NCI-H1694 treated with DMSO at 0.1 percent for 48 hours (cell line): ENCODE measurements at regions not wholly inside any gene's neighbourhood (a gene's known extent, or its start where the extent isn't known, plus 50 kb on each side); places are given as distances from the start of the nearest gene placed in this dataset.

ENCODE experiments used
- DNase-seq: peaks from one replicate; lab custom pipeline; 2025; lab: John Stamatoyannopoulos, UW

GRCh38 chr18:60134806-60135205 lies 235.0 kb downstream of the PMAIP1 start:
- DNase-seq: no peak

DNA sequence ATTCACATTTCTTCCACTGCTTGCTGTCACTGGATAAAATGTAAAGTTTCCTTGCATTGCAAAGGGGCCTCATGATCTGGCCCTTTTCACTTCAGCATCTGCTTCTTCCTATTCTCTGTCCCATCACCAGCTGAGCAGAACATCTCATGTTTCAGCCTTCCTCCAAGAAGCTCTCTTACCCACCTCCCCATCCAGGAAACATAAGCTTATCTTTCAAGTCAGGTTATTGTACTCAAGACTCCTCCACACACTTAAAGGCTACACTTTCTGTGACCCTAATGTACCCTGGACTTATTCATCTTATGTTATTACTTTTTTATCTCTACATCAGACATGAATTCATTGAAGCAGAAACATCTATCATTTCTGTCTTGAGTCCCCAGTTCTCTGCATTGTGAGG lies 230.5 kb downstream of the PMAIP1 start:
- DNase-seq: no peak

GRCh38 chr18:60123031-60123430 lies 223.2 kb downstream of the PMAIP1 start:
- no peak for DNase-seq

- DNase-seq: no peak
These were observed 222.5 kb downstream of the PMAIP1 start for GRCh38 chr18:60122339-60122738.

DNA sequence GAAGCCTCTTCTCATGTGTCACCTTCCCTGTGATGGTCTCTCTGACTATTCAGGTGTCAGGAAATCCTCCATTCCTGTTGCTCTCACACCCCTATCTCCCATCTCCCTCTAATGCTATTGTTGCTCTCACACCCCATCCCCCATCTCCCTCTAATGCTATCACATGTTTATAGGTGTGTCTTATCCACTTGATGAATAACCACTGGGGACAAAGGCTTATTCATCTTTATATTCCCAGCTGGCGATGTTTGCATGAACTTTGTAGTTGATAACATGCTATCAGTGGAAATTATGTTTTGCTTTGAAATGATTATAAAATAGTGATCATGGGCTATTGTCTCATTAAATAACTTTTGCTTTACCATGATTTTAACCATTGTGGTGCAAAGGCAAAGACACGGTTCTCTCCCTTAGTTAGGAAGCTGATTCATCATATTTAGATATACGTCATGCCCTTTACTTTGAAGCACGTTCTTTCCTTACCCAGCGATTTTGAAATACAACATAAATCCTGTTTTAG lies 220.5 kb downstream of the PMAIP1 start:
- no peak for DNase-seq

- no peak for DNase-seq
These were observed 217.5 kb downstream of the PMAIP1 start for GRCh38 chr18:60117321-60117720.

DNA sequence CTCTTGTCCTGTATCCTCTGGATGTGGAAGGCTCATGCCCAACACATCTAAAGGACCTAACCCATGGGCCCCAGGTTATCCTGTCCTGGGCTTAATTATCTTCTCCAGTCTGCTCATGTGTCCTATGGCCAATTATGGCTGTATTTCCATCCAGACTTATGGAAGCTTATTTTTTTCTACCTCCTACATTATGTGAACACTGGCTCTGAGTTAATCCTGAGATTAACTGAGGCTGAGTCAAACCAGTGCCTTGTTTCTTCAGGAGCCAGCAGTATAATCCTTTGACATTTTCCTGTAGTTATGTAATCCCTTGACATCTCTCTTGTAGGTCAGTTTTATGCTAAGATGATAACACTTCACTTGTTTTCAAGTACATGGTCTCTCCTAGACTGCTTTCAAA lies 213.6 kb downstream of the PMAIP1 start:
- no peak for DNase-seq

GRCh38 chr18:60112369-60112768 lies 212.6 kb downstream of the PMAIP1 start:
- DNase-seq: no peak

DNA sequence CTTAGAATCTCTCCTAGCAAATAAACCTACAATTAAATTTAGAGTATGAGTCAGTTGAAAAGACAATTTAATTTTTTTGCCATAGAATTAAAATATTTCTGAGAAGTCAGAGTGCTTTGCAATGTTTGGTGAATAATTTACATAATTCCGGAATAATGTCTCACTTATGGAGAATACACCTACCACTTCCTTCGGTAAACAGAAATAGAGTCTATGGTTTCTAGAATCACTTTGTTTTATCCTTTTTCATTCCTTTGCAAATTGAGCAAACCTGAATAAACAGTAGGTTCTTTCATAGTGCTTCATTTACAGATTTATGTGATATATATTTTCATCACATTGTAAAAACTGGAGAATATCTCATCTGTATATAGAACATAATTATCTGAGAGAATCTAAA lies 211.7 kb downstream of the PMAIP1 start:
- DNase-seq: no peak

- DNase-seq: no peak
These were observed 211.0 kb downstream of the PMAIP1 start for GRCh38 chr18:60110836-60111235.

GRCh38 chr18:60100778-60101177 lies 201.0 kb downstream of the PMAIP1 start:
- no peak for DNase-seq

- no peak for DNase-seq
These were observed 199.9 kb downstream of the PMAIP1 start for GRCh38 chr18:60099709-60100108.

DNA sequence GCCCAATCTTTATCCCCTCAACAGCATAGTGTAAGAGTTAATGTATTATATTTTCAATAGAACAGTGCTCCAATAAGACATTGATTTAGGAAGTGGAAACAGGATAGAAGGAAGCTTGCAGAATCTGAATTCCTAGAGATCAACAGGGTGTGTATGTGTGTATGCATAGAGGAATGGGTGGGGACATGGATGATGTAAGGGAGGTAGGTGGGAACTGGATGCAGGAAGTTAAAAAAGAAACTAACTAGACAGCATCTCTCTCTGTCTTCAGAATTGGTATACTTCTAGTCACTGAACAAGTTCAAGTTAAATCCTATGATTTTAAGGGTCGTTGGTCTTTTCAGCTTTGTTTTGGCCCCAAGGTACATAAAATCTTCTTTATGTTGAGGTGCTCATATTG lies 196.6 kb downstream of the PMAIP1 start:
- no peak for DNase-seq

DNA sequence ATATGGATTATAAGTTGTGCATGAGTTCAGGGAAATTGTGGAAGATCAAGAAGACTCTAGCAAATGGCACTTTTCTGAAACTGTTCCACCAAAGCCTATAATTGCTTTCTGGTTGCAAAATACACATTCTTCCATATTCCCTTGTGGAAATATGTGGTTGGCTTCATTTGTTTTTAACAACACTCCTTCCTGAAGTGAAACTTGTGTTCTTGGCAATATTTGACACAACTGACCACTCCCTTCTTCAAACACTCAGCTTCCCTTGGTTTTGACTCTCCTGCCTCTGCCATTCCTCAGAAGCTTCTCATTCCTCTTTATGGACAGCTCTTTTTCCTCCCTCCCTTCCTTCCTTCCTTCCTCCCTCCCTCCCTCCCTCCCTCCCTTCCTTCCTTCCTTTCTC lies 192.3 kb downstream of the PMAIP1 start:
- no peak for DNase-seq

DNA sequence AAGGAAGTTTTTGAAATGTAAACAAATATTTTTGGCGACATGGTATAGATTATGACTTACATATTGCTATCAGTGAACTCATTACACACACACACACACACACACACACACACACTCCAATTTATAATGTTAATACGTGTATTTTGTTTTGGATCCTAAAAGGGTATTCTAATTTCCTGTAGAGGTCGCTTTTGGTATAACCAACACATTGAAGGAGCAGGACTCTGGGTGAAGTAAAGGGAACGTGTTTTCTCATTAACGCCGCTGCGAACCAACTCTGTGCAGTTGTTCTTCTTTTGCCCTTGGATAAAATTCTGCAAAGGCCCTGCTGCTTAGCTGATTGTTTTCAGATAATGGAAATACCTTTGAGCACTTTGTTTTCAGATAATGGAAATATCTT lies 190.4 kb downstream of the PMAIP1 start:
- DNase-seq: no peak

GRCh38 chr18:60082790-60083189 lies 183.0 kb downstream of the PMAIP1 start:
- no peak for DNase-seq

DNA sequence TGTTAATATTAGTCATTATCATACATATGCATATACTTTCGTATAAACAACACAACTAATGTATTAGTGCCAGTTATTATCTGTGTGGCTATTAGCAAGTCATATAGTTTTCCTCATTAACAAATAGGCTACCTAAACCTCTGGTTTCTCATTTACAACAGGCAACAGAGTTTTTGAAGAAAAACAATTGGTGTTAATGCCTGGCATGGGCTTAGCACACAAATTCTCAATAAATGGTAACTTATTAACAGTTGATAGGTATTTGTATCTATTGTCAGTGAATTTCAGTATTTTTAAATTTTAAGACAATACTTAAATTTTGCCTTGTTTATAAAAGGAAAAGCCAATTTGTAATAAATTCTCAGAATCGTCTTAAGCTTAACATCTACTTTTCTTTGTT lies 182.5 kb downstream of the PMAIP1 start:
- no peak for DNase-seq

DNA sequence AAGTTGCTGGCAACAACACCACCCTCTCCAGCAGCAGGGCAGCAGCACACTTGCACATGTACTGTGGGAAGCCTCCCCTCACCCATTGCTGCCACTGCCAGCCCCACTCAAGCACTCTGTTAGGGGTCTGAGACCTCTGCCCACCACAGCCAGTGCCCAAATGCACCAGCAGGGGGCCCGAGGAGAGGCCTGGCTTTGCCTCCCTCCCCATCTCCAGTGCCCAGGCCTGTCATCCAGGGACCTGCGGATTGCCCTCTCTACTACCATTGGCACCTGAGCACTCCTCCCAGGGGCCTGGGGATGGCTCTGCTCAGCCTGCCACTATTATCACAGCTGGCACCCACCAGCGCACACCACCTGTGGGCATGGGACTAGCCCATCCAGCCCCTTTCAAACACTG lies 175.7 kb downstream of the PMAIP1 start:
- no peak for DNase-seq

- no peak for DNase-seq
These were observed 170.8 kb downstream of the PMAIP1 start for GRCh38 chr18:60070631-60071030.

DNA sequence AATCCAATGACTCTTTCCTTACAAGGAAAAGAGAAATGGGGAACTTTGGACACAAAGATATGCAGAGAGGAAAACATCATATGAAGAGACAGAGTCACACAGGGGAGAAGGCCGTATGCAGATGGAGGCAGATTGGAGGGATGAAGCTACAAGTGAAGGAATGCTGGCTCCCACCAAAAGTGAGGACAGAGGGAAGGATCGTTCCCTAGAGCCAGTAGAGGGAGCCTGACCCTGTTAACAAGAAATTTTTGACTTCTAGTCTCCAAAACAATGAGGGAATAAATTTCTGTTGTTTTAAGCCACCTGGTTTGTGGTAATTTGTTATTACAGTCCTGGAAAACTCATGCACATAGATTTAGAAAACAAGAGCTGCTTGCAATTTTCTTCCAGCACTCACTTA lies 169.3 kb downstream of the PMAIP1 start:
- no peak for DNase-seq

- no peak for DNase-seq
These were observed 167.8 kb downstream of the PMAIP1 start for GRCh38 chr18:60067426-60068210.

DNA sequence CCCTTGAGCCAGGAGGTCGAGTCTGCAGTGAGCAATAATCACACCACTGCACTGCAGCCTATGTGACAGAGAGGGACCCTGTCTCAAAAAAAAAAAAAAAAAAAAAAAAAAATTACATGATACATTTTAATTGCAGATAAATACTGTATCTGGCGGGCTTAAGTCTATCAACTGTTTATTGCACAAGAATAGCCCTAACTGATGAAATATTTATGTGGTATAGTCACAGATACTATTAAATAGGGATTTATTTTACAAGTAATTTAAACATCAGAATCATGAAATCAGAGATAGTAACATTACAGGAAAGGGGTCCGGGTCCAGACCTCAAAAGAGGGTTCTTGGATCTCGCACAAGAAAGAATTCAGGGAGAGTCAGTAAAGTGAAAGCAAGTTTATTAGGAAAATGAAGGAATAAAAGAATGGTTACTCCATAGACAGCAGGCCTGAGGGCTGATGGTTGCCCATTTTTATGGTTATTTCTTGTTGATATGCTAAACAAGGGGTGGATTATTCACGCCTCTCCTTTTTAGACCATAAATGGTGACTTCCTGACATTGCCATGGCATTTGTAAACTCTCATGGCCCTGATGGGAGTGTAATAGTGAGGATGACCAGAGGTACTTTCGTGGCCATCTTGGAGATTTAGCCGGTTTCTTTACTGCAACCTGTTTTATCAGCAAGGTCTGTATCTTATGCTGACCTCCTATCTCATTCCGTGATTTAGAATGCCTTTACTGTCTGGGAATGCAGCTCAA lies 166.6 kb downstream of the PMAIP1 start:
- no peak for DNase-seq

DNA sequence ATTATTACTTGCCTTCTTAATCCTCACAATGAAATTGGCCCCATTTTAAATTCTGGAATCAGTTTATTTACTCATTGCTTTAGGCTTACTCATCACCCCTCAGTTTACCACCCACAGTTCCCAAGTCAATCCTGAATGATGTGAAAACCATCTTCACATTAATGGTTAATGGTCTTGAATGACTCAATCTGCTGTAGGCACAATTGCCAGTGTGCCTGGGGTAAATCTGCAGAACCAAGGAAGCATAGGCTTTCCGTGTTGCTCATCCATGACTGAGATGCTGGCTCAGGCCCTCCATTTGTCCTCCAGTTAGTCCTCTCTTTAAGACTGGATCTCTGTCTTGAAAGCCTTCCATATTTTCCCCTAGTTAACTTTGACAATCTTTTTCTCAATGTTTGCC lies 164.5 kb downstream of the PMAIP1 start:
- no peak for DNase-seq
